SK-N-MC (cell line): ENCODE measurements at regions not wholly inside any gene's neighbourhood (a gene's known extent, or its start where the extent isn't known, plus 50 kb on each side); places are given as distances from the start of the nearest gene placed in this dataset.

Source experiments
- DNase-seq: peaks from one replicate; pipeline ENCODE4 v3.0.0-alpha.2; 2011; ENCODE audit warnings: low read depth, low spot score
- H3K27ac ChIP-seq: fragments of 200-600 bp; sonication (generic); 2 replicates; pipeline ENCODE4 v1.5.1; 2016; ENCODE audit warnings: mixed run types
- H3K36me3 ChIP-seq: fragments of 200-600 bp; sonication (generic); 2 replicates; pipeline ENCODE4 v1.6.1; 2017; ENCODE audit warnings: antibody characterized with exemption, low read length, mixed read lengths; ENCODE audit not compliant: insufficient read depth
- H3K4me3 ChIP-seq: fragments of 200-600 bp; sonication (generic); 2 replicates; pipeline ENCODE4 v1.5.1; 2016
- H3K9ac ChIP-seq: fragments of 200-600 bp; sonication (generic); 2 replicates; pipeline ENCODE4 v1.8.0; 2017; ENCODE audit warnings: mixed run types, mixed read lengths; ENCODE audit not compliant: insufficient read length
- H3K9me3 ChIP-seq: fragments of 200-600 bp; sonication (generic); 2 replicates; pipeline ENCODE4 v1.6.1; 2017; ENCODE audit warnings: low read depth, mild to moderate bottlenecking, antibody characterized with exemption, low read length, moderate library complexity, mixed read lengths
- EZH2 ChIP-seq: fragments of 200-600 bp; sonication (generic); IDR thresholded peaks from one replicate; pipeline ENCODE4 v1.6.1; 2017; ENCODE audit warnings: antibody characterized with exemption
- FOXP2 ChIP-seq: optimal IDR thresholded peaks from 2 replicates; pipeline ENCODE3; 2011; ENCODE audit warnings: mild to moderate bottlenecking, moderate library complexity; ENCODE audit not compliant: insufficient read depth; ENCODE audit errors: extremely low read length, control extremely low read depth
- POLR2AphosphoS5 ChIP-seq: IDR thresholded peaks from 2 replicates; pipeline ENCODE4 v1.6.1; 2012; ENCODE audit warnings: mild to moderate bottlenecking, low read depth, low read length, borderline replicate concordance

GRCh38 chr20:47952023-47952564, 166.8 kb upstream of the SULF2 start:
- H3K4me3 ChIP-seq = no peak overlapping the region
- H3K36me3 ChIP-seq = no peaks in the 10 kb centered on the region
- no peak overlapping the region for H3K9ac ChIP-seq
- TF ChIP-seq EZH2 = no peak
- DNase-seq = no peak
- H3K27ac ChIP-seq = no peak overlapping the region
- no peaks in the 10 kb centered on the region for H3K9me3 ChIP-seq

- no peak for DNase-seq
- no peak overlapping the region for H3K4me3 ChIP-seq
- H3K36me3 ChIP-seq = no peaks in the 10 kb centered on the region
- H3K27ac ChIP-seq = no peak overlapping the region
- no peaks in the 10 kb centered on the region for H3K9me3 ChIP-seq
- H3K9ac ChIP-seq = no peak overlapping the region
- TF ChIP-seq EZH2 = no peak
- no peak for TF ChIP-seq FOXP2
- no peak for TF ChIP-seq POLR2AphosphoS5
These were observed 166.3 kb upstream of the SULF2 start for GRCh38 chr20:47951521-47951971.

DNA sequence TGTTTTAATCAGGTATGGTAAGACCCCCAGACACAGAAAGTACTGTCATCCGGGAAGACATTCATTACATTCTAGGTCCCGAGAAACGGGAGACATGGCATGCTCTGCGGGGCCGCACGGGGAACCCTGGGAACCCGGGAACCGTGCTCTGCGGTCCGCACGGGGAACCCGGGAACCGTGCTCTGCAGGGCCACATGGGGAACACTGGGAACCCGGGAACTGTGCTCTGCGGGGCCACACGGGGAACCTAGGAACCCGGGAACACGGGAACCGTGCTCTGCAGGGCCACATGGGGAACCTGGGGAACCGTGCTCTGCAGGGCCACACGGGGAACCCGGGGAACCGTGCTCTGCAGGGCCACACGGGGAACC, 165.6 kb upstream of the SULF2 start:
- no peak for DNase-seq
- no peaks in the 10 kb centered on the region for H3K9me3 ChIP-seq
- no peak overlapping the region for H3K27ac ChIP-seq
- H3K4me3 ChIP-seq = no peak overlapping the region
- H3K36me3 ChIP-seq = no peaks in the 10 kb centered on the region
- no peak overlapping the region for H3K9ac ChIP-seq
- TF ChIP-seq FOXP2 = no peak
- no peak for TF ChIP-seq EZH2
- TF ChIP-seq POLR2AphosphoS5 = no peak

- no peak overlapping the region for H3K27ac ChIP-seq
These were observed 165.0 kb upstream of the SULF2 start for GRCh38 chr20:47950124-47950912.

GRCh38 chr20:47949230-47949629, 163.9 kb upstream of the SULF2 start:
- Histone ChIP-seq H3K9ac (no peak overlapping the region), H3K4me3 (no peak overlapping the region), H3K27ac (no peak overlapping the region), H3K9me3 (no peaks in the 10 kb centered on the region), H3K36me3 (no peaks in the 10 kb centered on the region)
- no peak for TF ChIP-seq EZH2
- TF ChIP-seq POLR2AphosphoS5 = no peak
- TF ChIP-seq FOXP2 = no peak
- no peak for DNase-seq

More at GRCh38 chr20:47950124-47950912, 165.0 kb upstream of the SULF2 start:
- Histone ChIP-seq H3K36me3 (no peaks in the 10 kb centered on the region), H3K9me3 (no peaks in the 10 kb centered on the region), H3K4me3 (no peak overlapping the region), H3K9ac (no peak overlapping the region)
- DNase-seq = no peak
- TF ChIP-seq FOXP2 (no peak), POLR2AphosphoS5 (no peak), EZH2 (no peak)

- H3K9me3 ChIP-seq = no peaks in the 10 kb centered on the region
- H3K36me3 ChIP-seq = no peaks in the 10 kb centered on the region
- no peak overlapping the region for H3K4me3 ChIP-seq
- no peak for DNase-seq
- no peak for TF ChIP-seq EZH2
- TF ChIP-seq POLR2AphosphoS5 = no peak
- TF ChIP-seq FOXP2 = no peak
- no peak overlapping the region for H3K9ac ChIP-seq
- no peak overlapping the region for H3K27ac ChIP-seq
These were observed 159.4 kb upstream of the SULF2 start for GRCh38 chr20:47944682-47945081.

DNA sequence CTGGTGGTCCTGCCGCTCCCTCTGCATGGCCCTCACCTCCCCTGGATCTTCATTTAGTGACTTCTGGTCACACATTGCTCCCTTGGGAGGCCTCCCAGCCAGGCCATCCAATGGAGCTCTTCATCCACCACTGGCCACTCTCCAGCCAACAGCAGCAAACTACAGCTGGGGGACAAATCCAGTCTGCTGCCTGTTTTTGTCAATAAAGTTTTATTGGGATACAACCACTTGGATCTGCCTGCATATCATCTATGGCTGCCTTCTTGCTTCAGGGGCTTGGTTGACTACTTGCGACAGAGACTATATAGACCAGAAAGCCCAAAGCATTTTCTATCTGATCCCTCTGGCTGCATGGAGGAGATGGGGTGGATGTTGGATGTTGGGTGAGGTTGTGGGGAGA, 156.6 kb upstream of the SULF2 start:
- Histone ChIP-seq H3K36me3 (no peaks in the 10 kb centered on the region), H3K4me3 (no peak overlapping the region), H3K9ac (no peak overlapping the region), H3K27ac (no peak overlapping the region), H3K9me3 (no peaks in the 10 kb centered on the region)
- no peak for DNase-seq
- TF ChIP-seq FOXP2 (no peak), EZH2 (no peak), POLR2AphosphoS5 (no peak)

GRCh38 chr20:47940101-47940813, 155.0 kb upstream of the SULF2 start:
- no peak for TF ChIP-seq POLR2AphosphoS5
- TF ChIP-seq EZH2 = no peak
- TF ChIP-seq FOXP2 = no peak
- Histone ChIP-seq H3K9me3 (no peaks in the 10 kb centered on the region), H3K36me3 (no peaks in the 10 kb centered on the region), H3K4me3 (no peak overlapping the region), H3K9ac (no peak overlapping the region), H3K27ac (no peak overlapping the region)
- no peak for DNase-seq

GRCh38 chr20:47936612-47937011, 151.3 kb upstream of the SULF2 start:
- Histone ChIP-seq H3K27ac (no peak overlapping the region), H3K9me3 (no peaks in the 10 kb centered on the region), H3K9ac (no peak overlapping the region), H3K36me3 (no peaks in the 10 kb centered on the region), H3K4me3 (no peak overlapping the region)
- TF ChIP-seq FOXP2 = no peak
- TF ChIP-seq POLR2AphosphoS5 = no peak
- TF ChIP-seq EZH2 = no peak
- DNase-seq = no peak
